Hepatocyte (in vitro differentiated cells): ENCODE measurements at regions not wholly inside any gene's neighbourhood (a gene's known extent, or its start where the extent isn't known, plus 50 kb on each side); places are given as distances from the start of the nearest gene placed in this dataset.

Experiments used
- DNase-seq: peaks from one replicate; pipeline ENCODE4 v3.0.0-alpha.2; 2016; ENCODE audit warnings: low spot score
- H2AFZ ChIP-seq: fragments of 200-600 bp; sonication (generic); 2 replicates; pipeline ENCODE4 v1.6.0; 2016; ENCODE audit warnings: antibody characterized with exemption, mild to moderate bottlenecking
- H3K27ac ChIP-seq: fragments of 200-600 bp; sonication (generic); 2 replicates; pipeline ENCODE4 v1.5.1; 2016; ENCODE audit warnings: mild to moderate bottlenecking
- H3K27me3 ChIP-seq: fragments of 200-600 bp; sonication (generic); 2 replicates; pipeline ENCODE4 v1.6.1; 2016
- H3K36me3 ChIP-seq: fragments of 200-600 bp; sonication (generic); replicated peaks from 2 replicates; pipeline ENCODE4 v1.5.1; 2016; ENCODE audit warnings: low read depth; ENCODE audit not compliant: insufficient read depth
- H3K4me1 ChIP-seq: fragments of 200-600 bp; sonication (generic); 2 replicates; pipeline ENCODE4 v1.5.1; 2016; ENCODE audit warnings: mild to moderate bottlenecking, moderate library complexity; ENCODE audit not compliant: insufficient read depth
- H3K4me2 ChIP-seq: fragments of 200-600 bp; sonication (generic); 2 replicates; pipeline ENCODE4 v1.6.0; 2016
- H3K4me3 ChIP-seq: fragments of 200-600 bp; sonication (generic); 2 replicates; pipeline ENCODE4 v1.5.1; 2016; ENCODE audit warnings: mild to moderate bottlenecking
- H3K79me2 ChIP-seq: fragments of 200-600 bp; sonication (generic); 2 replicates; pipeline ENCODE4 v1.6.0; 2017; ENCODE audit warnings: mild to moderate bottlenecking
- H3K9me2 ChIP-seq: fragments of 200-600 bp; sonication (generic); replicated peaks from 2 replicates; pipeline ENCODE4 v1.6.0; 2017; ENCODE audit warnings: mild to moderate bottlenecking; ENCODE audit not compliant: insufficient read depth
- H3K9me3 ChIP-seq: fragments of 200-600 bp; sonication (generic); 2 replicates; pipeline ENCODE4 v1.5.1; 2016; ENCODE audit warnings: low read depth, mild to moderate bottlenecking
- H4K20me1 ChIP-seq: fragments of 200-600 bp; sonication (generic); 2 replicates; pipeline ENCODE4 v1.6.0; 2016; ENCODE audit warnings: mild to moderate bottlenecking; ENCODE audit not compliant: insufficient read depth, poor library complexity, severe bottlenecking
- EZH2 ChIP-seq: fragments of 200-600 bp; sonication (generic); IDR thresholded peaks from 2 replicates; pipeline ENCODE4 v1.6.1; 2016; ENCODE audit warnings: antibody characterized with exemption, mild to moderate bottlenecking, borderline replicate concordance
- EZH2phosphoT487 ChIP-seq: fragments of 200-600 bp; sonication (generic); IDR thresholded peaks from one replicate; pipeline ENCODE4 v1.6.1; 2018; ENCODE audit warnings: antibody characterized with exemption, mild to moderate bottlenecking, low read depth, moderate library complexity; ENCODE audit not compliant: unreplicated experiment, severe bottlenecking
- WGBS: methylation state at CpG from one replicate; pipeline ENCODE4 v1.1.6; 2016; ENCODE audit warnings: low lambda C conversion rate; ENCODE audit errors: missing lambda C conversion rate; 5-methylcytosine and 5-hydroxymethylcytosine counted together
- TF ChIP-seq, protein P1 (sequence below): fragments of 200-600 bp; sonication (generic); IDR thresholded peaks from 2 replicates; pipeline ENCODE4 v1.5.1; 2016; ENCODE audit warnings: antibody characterized with exemption, mild to moderate bottlenecking; ENCODE audit not compliant: poor library complexity

DNA sequence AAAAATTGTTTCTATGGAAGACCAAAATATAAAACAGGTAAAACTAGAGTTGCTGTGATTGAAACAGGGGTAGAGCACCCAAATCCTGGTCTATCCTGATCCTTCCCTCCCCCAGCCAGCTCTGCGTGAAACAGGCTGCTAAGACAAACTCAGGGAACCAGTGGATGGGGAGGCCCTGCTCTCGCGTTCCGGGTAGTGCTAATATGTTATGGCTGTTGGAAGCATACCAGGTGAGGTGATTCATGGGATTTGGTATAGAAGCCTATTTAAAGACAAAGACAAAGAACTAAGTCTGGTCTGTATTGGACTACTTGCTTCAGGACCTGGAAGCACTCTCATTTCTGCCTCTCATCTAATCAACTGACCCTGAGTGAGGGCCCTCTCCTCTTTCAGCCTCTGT, 63.0 kb upstream of the CCBE1 start:
- no peaks in the 10 kb centered on the region for H3K36me3 ChIP-seq
- H3K4me2 ChIP-seq = no peak overlapping the region
- TF ChIP-seq, protein P1, sequence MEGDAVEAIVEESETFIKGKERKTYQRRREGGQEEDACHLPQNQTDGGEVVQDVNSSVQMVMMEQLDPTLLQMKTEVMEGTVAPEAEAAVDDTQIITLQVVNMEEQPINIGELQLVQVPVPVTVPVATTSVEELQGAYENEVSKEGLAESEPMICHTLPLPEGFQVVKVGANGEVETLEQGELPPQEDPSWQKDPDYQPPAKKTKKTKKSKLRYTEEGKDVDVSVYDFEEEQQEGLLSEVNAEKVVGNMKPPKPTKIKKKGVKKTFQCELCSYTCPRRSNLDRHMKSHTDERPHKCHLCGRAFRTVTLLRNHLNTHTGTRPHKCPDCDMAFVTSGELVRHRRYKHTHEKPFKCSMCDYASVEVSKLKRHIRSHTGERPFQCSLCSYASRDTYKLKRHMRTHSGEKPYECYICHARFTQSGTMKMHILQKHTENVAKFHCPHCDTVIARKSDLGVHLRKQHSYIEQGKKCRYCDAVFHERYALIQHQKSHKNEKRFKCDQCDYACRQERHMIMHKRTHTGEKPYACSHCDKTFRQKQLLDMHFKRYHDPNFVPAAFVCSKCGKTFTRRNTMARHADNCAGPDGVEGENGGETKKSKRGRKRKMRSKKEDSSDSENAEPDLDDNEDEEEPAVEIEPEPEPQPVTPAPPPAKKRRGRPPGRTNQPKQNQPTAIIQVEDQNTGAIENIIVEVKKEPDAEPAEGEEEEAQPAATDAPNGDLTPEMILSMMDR = no peak
- no peak for TF ChIP-seq EZH2
- TF ChIP-seq EZH2phosphoT487 = no peak
- H3K79me2 ChIP-seq = no peaks in the 10 kb centered on the region
- no peaks in the 10 kb centered on the region for H3K9me2 ChIP-seq
- no peak overlapping the region for H2AFZ ChIP-seq
- DNase-seq = no peak
- H4K20me1 ChIP-seq = no peaks in the 10 kb centered on the region
- no peak overlapping the region for H3K4me3 ChIP-seq
- 97% methylated on average over 4 of the region's 4 CpGs for WGBS
- H3K4me1 ChIP-seq = no peaks in the 10 kb centered on the region
- no peaks in the 10 kb centered on the region for H3K27me3 ChIP-seq
- no peak overlapping the region for H3K27ac ChIP-seq
- H3K9me3 ChIP-seq = no peaks in the 10 kb centered on the region

GRCh38 chr18:59758837-59759236, 61.6 kb upstream of the CCBE1 start:
- 92% methylated on average over 3 of the region's 3 CpGs for WGBS

GRCh38 chr18:59758106-59758505, 60.9 kb upstream of the CCBE1 start:
- Histone ChIP-seq H3K79me2 (no peaks in the 10 kb centered on the region), H3K36me3 (no peaks in the 10 kb centered on the region), H2AFZ (no peak overlapping the region), H3K9me3 (no peaks in the 10 kb centered on the region), H3K9me2 (no peaks in the 10 kb centered on the region), H3K4me1 (no peaks in the 10 kb centered on the region), H3K4me3 (no peak overlapping the region), H3K27me3 (no peaks in the 10 kb centered on the region), H3K4me2 (no peak overlapping the region), H4K20me1 (no peaks in the 10 kb centered on the region), H3K27ac (no peak overlapping the region)
- 40% methylated on average over 2 of the region's 2 CpGs for WGBS
- no peak for DNase-seq
- TF ChIP-seq EZH2phosphoT487 = no peak

More at GRCh38 chr18:59758837-59759236, 61.6 kb upstream of the CCBE1 start:
- DNase-seq = no peak
- H3K4me1 ChIP-seq = no peaks in the 10 kb centered on the region
- no peaks in the 10 kb centered on the region for H3K79me2 ChIP-seq
- H3K27ac ChIP-seq = no peak overlapping the region
- no peak overlapping the region for H2AFZ ChIP-seq
- H3K36me3 ChIP-seq = no peaks in the 10 kb centered on the region
- H3K4me3 ChIP-seq = no peak overlapping the region
- H3K4me2 ChIP-seq = no peak overlapping the region
- H3K9me3 ChIP-seq = no peaks in the 10 kb centered on the region
- no peak for TF ChIP-seq EZH2
- no peak for TF ChIP-seq EZH2phosphoT487
- TF ChIP-seq, protein P1 = no peak
- no peaks in the 10 kb centered on the region for H3K27me3 ChIP-seq
- no peaks in the 10 kb centered on the region for H4K20me1 ChIP-seq
- no peaks in the 10 kb centered on the region for H3K9me2 ChIP-seq

GRCh38 chr18:59752666-59753065, 55.4 kb upstream of the CCBE1 start:
- DNase-seq = no peak
- Histone ChIP-seq H3K36me3 (no peaks in the 10 kb centered on the region), H3K27me3 (no peaks in the 10 kb centered on the region), H2AFZ (no peak overlapping the region), H3K4me3 (no peak overlapping the region), H3K9me3 (no peaks in the 10 kb centered on the region), H3K4me1 (no peaks in the 10 kb centered on the region), H3K9me2 (no peaks in the 10 kb centered on the region), H3K27ac (no peak overlapping the region), H3K4me2 (no peak overlapping the region), H3K79me2 (no peaks in the 10 kb centered on the region), H4K20me1 (no peaks in the 10 kb centered on the region)
- TF ChIP-seq, protein P1 = no peak
- TF ChIP-seq EZH2 (no peak), EZH2phosphoT487 (no peak)
- 94% methylated on average over 1 of the region's 1 CpG for WGBS
